ENCODE measurements at regions not wholly inside any gene's neighbourhood (a gene's known extent, or its start where the extent isn't known, plus 50 kb on each side); places are given as distances from the start of the nearest gene placed in this dataset.

- DNase-seq (ENCODE audit: low read depth): no peak
- in situ Hi-C loops (cut with HindIII; ENCODE audit: low pct_unique_long_range_greater_than_20kb, low sequenced_read_pairs): no loop called here
These were observed 50.3 kb upstream of the SPTLC1 start for GRCh38 chr9:92165484-92165883.

Data from Caki2 (cell line).